ENCODE measurements at regions not wholly inside any gene's neighbourhood (a gene's known extent, or its start where the extent isn't known, plus 50 kb on each side); places are given as distances from the start of the nearest gene placed in this dataset.

DNA sequence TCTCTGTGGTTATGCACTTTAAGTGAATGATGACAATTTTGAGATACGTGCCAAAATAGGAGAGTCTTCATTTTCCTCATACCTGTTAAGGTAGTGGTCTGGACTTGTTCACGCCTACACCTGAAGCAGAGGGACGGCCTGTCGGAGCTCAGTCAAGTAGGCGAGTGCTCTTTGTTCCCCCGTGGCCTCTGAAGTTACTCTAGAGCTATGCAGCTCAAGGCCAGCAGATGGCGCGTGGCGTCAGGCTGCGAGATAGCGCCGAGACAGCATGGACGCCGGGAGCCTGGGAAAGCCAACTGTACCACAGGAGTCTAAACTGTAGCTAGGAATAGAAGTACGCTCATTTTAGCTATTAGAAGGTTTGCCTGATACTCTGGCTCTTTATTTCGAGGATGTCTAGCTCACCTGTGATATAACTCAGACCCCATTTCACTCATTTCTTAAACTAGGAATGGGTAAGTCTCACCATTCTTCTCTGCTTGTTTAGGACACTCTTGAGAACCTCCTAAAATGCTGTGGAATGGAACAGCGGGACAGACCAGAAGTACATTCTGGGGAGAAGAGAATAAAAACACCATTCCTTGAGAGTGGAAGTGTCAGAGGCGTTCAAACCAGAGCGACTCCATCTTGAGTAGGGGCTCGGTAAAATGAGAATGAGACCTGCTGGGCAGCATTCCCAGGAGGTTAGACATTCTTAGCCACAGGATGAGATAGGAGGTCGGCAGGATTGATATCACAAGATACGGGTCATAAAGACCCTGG lies 267.4 kb upstream of the HMGA2 start:
- peak; percentile 19 for DNase-seq

DNA sequence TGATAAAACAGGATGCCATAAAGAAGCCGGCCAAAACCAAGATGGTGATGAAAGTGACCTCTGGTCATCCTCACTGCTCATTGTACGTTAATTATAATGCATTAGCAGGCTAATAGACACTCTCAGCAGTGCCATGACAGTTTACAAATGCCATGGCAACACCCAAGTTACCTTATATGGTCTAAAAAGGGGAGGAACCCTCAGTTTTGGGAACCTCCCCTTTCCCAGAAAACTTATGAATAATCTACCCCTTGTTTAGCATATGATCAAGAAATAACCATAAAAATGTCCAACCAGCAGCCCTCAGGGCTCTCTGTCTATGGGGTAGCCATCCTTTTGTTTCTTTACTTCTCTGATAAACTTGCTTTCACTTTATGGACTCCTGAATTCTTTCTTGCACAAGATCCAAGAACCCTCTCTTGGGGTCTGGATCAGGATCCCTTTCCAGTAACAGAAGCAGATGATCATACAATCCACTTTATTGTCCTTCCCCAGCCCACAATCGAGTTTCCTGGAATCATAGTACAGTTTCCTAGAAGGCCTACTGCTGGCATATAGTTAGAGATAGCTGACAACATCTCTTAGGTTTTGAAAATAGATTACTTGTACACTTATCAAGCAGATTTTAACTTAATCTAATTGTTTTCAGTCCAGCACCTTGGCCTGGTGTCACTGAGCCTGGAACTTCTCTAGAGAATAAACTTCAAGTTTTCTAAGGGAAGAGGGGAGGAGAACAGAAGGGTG lies 266.7 kb upstream of the HMGA2 start:
- DNase-seq: no peak

DNA sequence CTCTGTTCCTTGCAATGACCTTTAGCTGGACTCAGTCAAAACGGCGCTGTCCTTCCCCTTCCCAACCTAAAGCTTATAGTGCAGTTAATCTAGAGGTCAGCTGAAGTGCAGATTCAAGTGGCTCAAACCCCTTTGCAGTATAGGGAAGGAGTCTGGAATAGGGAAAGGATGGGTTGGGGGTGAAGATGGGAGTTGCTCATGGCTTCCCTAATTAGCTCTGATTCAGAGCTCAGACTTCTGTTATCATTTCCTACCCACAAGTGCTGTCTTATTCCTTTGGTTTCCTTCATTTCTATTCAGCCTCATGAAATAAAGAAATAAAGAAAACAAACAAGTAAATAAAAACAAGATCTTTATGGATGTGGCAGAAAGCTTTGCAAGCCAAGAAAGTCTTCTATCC lies 264.0 kb upstream of the HMGA2 start:
- no peak for DNase-seq

DNA sequence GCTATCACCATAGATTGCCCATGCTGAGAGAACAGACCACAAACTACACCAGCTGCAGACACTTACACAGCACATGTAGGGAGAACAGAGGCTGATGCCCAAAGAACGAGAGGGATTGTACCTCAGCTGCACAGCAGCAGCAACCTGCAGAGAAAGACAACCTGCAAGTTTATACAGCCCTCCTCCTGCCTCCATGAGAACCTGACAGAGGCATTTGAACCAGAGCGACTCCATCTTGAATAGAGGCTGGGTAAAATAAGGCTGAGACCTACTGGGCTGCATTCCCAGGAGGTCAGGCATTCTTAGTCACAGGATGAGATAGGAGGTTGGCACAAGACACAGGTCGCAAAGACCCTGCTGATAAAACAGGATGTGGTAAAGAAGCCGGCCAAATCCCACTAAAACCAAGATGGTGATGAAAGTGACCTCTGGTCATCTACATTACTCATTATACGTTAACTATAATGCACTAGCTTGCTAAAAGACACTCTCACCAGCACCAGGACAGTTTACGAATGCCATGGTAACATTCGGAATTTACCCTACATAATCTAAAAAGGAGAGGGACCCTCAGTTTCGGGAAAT lies 262.4 kb upstream of the HMGA2 start:
- DNase-seq: no peak

DNA sequence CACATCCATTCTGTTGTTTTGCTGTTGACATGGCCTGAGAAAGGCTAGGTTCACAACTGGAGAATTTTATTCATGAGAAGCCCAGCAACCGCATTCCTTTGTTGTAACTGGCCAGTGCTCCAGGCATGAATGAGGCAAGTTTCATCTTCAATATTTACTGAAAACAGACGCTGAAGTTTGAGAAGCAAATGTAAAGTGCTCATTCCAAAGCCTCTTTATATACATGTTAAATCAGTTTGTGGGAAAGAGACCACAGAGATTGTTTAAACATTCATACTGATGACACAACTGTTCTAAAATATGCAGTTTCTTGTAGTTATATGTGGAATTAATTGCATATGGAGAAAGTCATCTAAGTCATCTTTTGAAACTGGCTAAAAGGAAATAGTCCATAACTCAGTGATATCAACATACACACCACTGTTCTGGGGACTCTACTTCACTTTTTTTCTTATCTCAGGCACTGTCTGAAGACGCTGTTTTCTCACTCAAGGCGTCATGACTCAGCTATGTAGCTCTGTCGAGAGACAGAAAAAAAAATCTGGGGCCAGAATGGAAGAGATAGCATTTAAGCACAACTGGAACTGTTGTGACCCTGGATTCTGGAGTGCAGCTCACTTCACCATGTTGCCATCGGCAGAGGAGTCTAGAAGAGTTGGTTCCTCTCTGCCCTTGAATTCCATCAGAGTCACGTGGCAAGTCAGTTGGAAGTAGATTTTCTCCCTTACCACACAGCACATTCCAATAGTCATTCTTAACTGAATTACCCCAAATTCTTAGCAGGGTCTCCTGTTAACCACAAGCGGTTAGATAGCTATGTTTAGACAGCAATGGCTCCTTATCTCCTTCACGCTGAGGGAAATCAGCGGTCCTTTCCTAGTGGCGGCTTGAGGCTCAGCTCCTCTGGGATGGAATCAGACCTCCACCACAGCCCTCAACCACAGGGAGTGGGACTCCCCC lies 258.4 kb upstream of the HMGA2 start:
- no peak for DNase-seq

DNA sequence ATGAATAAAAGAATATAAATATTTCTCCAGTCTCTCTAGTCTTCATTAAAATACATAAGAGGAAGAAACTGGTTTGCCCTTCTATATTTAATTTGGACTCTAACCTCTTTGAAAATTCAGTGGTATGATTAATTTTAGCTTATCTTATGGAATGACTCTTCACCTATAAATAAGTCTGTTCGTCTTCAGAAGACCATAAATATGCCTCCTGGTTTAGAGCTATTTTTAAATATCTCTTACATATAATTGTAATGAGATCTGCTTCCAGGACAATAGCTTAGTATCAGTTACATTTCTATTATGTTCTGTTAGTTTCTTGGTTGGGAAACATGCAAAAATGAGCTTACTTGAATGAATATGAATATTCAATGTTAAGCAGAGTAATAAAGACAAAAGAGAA lies 257.5 kb upstream of the HMGA2 start:
- DNase-seq: no peak

DNA sequence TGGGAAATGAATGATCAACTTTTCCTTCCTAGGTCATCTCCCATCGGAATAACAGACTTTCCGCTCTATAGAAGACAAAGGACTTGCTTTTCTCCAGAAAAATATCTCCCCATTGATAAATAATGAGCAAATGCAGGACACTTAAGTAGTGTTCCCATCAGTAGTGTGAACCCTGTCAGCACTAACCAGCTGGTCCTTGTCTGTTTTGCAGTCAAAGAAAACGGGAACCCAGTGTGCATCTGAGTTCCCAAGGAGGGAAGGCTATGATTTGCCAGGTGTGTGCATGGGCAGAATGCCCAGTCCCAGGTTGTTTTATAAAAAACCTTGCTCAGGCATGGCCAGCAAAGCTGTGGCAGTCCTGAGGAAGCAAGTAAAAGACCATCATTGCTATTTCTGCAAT lies 256.5 kb upstream of the HMGA2 start:
- DNase-seq: no peak

DNA sequence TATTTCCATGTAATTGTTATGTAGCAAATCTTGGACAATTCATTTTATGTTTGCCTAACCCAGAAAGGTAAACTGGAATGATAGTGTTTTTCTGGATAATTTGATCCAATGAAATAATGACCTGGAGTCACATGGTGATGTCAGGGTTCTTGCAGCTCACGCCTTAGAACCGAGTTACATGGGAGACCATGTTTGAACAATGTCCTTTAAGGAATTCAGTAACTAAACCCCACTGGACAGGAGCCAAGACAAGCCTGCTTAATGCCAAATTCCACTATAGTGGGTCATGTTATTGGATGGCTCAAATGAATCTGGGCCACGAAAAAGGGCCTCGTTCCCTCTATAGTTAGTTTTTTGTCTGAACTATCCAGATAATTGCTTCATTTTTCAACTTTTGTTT lies 255.8 kb upstream of the HMGA2 start:
- no peak for DNase-seq

DNA sequence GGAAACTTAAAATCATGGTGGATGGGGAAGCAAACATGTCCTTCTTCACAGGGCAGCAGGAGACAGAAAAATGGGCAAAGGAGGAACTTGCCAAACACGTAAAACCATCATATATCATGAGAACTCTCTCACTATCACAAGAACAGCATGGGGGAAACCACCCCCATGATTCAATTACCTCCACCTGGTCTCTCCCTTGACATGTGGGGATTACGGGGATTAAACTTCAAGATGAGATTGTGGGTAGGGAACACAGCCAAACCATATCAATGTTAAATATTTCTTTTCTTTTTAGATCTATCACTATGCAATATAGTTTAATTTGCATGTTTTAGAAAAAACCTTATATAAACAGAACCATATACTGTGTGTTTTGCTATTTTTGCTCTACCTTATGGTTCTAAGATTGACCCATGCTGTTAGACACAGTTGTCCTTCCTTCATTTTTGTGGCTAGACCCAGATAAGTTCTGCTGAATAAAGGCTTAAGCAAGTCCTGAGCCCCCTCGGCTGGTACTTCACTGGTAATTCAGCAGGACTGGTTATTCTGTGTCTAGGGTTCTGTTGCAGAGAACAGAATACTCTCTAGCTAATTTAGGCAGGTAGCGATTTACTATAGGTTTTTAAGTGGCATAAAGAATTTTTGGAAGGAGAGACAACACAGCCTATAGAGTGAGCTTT lies 253.7 kb upstream of the HMGA2 start:
- no peak for DNase-seq

DNA sequence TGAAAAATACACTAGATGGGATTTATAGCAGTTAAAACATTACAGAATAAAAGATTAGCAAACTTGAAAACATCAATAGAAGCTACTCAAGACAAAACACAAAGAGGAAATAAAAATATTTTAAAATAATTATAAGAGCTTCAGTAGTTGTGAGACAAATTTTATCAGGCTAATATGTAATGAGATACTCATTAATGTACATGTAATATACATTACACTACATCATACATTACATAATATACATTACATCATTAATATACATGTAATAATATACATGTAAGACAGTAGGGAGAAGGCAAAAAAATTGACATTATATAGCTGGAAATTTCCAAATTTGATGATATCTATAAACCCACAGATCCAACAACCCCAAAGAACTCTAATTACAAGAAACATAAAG lies 249.4 kb upstream of the HMGA2 start:
- DNase-seq: no peak

DNA sequence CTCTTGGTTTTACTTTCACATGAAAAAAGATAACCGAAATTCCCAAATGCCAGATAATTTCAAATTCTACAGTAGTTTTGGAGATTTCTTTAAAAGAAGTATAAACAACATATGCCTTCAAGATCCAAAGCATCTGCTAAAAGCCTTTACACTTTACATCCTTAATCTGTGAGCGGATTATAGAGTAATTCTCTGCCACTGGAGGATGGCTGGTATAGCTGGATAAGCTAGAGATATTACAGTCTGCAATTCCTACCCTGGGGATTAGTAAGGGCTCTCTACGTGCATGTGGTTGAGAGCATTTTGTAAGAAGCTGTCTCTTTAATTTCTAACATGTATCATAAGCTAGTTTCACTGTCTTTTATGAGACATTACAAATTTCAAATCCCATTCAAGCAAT lies 240.3 kb upstream of the HMGA2 start:
- DNase-seq: no peak

DNA sequence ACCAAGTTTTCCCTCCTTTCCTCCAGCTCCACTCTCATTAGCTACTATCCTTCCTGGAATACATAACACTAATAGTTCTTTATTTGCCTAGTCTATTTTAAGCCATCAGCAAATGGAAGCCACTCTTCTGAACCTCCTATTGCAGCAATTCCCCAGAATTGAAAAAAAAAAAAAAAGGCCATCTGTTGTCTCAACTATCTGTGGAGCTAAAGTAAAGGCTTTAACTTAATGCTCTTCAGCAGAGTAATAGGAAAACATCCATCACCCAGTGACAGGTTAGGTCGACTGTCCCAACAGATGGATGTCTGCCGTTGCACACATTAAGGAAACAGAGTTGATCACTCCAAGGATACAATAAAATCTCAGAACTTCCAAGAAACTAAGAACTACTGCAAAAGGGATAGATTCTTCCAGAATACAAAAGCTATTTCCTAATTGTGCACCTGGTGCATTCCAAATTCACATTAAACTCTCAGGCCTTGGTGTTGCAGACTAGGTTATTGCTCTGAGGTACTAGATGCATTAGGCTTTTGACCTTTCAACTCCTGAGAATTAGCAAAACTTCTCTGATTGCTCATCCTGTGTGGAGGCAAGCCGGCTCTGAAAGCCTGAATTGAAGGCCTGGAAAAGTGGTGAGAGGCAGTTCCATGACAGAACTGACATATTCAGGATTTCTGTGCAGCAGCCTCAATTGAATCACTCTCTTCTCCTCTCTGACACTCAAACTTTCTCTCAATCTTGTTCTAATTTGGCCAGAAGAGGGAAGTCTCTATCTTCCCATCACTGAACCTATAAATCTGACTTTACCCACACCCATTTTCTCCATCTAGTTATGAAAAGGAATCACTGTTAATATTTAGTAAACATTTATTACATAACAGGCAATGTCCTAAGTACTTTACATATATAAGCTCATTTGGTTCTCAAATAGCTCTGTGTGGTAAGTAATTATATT lies 238.4 kb upstream of the HMGA2 start:
- DNase-seq: no peak

DNA sequence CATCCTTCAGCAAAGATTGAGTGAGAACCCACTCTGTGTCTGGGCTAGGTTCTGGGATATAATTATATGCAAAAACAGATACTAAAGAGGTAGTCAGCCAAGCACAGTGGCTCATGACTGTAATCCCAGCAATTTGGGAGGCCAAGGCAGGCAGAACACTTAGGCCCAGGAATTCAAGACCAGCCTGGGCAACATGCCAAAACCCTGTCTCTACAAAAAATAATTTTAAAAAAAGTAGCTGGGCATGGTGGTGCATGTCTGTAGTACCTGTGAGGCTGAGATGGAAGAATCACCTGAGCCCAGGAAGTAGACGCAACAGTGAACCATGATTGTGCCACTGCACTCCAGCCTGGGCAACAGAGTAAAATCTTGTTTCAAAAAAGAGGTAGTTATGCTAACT lies 237.5 kb upstream of the HMGA2 start:
- DNase-seq: no peak

DNA sequence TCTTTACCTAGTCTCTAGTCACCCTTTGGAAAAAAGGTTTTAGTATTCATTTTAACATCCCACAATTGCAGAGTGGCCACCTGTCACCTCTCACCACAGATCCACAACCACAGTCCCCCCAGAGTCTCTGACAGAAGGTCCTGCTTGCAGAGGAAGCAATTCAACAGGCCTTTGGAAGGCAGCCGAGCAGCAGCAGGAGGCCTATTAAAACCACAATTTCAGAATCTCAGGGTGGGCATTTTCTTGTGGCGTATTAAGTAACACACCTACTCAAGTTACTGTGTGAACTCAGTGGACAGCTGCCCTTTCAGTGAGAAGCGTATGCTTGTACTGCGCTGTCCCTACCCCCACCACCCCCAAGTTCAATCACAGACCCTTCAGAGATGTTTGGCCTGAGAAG lies 234.0 kb upstream of the HMGA2 start:
- no peak for DNase-seq

DNA sequence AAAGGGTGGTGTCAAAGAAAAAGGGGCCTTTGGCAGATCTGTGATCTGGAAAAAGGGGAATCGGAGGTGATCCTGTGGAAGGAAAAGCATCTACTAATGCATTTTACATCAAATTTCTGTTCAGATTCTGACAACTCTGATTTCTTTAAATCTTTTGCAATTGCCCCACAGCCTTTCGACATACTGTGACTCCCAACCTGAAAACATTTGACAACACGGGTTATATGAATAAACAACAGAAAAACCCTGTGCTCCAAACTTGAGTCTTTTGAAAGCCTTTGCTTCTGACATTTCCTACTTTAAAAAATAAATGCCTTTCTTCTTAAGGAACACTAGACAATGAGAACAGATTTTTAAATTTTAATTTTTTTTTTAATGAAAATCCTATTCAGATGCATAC lies 231.9 kb upstream of the HMGA2 start:
- no peak for DNase-seq

DNA sequence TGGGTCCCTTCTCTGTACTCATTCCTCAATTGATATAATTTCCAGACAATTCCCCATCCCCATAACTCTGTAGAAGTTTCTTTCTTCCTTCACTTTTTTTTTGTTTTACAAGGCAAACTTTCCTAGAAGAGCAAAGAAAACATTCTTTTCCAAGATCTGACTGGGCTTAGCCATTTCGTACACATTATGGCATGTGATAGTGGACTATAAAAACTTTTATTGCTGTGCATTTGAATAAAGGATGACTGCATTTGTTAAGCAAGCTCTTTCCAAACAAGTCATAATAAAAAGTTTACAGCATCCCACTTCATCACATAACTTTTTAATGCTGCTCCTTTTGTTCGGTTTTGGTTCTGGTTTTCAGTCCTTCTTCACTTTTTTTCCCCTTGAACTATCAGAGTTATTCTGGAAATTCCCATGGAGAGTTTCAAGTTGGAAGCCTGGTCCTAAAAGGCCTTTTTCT lies 231.0 kb upstream of the HMGA2 start:
- DNase-seq: no peak

DNA sequence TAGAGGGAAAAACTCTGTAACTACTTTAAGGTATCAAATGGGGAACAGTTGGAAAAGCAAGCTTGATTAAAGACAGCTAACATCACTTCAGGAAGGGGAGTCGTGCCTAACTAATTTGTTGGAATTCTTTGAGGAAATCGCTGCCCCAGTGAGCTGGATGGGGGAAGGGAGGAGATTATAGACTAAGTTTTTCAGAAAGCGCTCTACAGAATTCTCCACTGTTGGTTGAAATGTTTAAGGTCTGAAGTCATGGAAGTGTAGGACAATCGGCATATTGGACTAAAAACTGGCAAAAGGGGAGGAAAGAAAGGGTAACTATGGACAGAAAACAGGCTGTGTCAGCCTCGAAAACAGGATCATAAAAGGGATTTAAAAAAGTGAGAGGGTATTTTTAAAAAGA lies 229.9 kb upstream of the HMGA2 start:
- no peak for DNase-seq

DNA sequence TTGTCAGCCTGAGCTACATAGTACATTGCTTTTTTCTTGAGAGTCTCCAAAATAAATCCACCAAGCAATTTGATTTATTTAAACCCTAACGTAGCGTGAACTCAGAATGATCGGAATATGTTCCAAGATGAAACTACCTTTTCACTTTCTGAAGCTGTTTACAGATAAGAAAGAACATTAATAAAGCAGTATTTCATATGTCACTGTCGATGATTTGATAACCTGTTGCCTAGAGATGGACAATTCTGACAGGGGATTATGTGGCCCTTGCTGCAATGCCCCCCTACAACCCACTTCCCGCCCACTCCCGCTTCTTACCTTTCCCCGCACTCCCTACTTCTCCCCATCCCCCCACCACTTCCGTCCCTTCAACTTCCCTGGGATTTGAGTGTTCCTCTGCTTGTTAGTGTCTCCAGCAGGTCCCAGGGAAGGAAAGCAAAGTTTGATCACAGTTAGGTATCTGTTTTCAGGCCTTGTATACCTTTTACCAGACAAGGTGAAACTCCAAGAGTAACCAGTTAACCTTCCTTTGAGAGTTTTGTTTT lies 229.2 kb upstream of the HMGA2 start:
- no peak for DNase-seq

DNA sequence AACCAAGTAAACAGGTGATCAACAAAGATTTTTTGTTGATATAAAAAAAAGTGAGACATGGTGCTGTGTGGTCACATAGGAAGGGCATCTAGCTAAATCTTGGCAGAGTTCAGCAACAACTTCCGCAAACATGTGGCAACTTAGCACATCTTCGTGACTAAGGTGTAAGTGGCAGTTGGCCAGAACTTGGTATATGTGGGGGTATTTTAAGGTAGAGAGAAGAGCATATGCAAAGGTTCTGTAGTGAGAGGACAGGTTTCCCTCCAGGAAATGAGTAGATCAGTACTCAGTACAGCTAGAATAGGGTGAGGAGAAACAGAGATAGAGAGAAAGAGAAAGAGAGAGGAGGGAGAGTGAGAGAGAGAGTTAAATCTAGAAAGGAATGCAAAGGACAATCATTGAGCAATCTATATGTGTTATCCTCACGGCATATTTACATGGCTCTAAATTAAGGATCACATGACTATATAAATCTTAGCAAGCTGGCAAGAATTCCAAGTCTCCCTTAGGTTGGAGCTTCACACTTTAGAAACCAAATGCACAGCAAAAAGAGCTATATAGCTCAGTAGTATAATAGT lies 227.7 kb upstream of the HMGA2 start:
- DNase-seq: no peak

DNA sequence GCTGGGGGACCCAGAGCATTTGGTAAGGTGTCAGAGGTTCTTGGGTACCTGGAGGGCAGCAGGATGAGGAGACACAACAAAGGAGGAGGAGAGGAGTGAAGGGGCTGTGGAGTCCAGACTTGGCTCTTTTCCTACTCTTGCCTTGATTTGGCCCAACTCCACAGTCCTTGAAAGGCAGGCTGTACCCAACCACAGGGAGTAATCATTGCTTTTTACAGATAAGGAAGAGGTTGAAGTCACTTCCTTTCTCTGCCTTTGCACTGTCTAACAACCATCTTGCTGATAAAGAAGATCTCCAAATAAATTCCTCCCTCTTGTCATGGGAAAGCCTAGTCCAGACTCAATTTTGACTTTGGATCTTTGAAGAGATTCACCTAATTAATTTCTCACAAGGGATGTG lies 226.8 kb upstream of the HMGA2 start:
- DNase-seq: no peak

DNA sequence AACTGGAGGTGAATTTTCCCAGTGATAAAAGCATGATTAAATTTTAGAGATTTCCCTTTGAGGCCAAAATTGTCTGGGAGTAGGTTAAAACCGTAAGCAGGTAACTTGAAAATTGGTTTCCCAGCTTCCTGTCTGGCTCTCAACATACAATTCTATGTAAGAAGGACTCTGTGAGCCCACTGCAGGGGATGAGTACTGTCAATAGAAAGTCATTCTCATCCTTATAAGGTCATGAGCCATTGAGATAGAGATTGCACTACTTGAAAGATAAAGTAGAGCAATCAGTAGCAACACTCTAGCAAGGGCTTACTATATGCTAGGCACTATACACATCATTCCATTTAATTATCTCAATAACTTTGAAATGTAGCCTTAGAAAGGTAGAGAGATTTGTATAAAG lies 225.6 kb upstream of the HMGA2 start:
- no peak for DNase-seq

All from DMS153 (cell line).